ENCODE measurements at regions not wholly inside any gene's neighbourhood (a gene's known extent, or its start where the extent isn't known, plus 50 kb on each side); places are given as distances from the start of the nearest gene placed in this dataset.
A peak's percentile ranks its signal among the peaks of the same experiment; 100 is the strongest.

GRCh38 chr2:180443888-180444287 lies 436.8 kb upstream of the CWC22 start:
- DNase-seq: peak; percentile 7 to 67

DNA sequence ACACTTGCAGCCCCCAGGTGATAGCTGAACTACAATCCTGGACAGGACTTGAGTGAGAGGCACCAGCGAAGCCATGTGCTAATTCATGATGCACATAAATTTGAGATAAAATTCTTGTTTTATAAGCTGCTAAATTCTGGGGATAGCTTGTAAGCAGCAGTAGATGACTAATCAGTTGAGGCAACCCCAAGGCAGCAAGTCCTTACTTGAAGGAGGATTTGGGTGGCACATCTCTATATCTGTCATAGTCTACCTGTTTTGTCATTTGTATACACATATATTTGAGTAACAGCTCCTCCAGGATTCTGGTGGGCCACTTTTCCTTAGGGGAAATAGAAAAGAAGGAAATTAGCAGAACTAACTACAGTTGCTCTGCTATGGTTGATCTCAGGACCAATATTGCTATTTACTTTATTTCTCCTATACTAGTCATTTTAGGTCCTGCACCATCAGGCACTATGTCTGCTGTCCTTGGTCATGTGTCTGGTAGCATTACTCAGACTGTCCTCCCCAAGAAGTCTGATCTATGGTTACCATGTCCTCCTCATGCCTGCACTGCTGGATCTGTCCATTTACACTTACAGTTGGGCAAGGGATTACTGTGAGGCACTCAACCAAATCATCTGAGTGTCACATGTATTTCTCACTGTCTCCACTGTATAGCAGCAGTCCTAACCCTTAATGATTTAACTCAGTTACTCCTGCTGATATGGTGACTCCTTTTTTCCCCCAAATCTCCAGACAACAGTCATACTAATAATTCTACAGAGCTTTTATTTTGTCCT lies 436.0 kb upstream of the CWC22 start:
- DNase-seq: no peak

GRCh38 chr2:180419212-180419611 lies 412.1 kb upstream of the CWC22 start:
- DNase-seq: no peak

- no peak for DNase-seq
Measured at GRCh38 chr2:180416627-180417026, 409.5 kb upstream of the CWC22 start.

DNA sequence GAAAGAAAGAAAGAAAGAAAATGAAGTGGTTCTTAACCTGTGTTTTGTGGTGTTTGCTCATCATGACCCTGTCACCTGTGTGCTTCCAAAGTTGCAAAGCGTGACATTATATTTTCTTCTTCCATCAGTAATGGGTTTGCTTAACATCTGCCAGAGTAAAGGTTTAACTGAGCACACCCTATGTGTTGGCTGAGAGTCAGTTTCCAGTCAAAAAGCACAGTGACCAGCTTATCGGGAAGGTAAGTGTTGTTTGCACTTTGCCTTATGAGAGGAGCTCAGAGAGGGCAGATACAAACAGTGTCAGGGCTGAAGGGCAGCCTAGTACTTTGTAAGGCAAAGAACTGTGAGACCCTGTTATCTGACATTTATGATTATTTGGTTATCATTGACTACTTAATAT lies 406.2 kb upstream of the CWC22 start:
- DNase-seq: no peak

GRCh38 chr2:180412219-180412618 lies 405.1 kb upstream of the CWC22 start:
- DNase-seq: no peak

DNA sequence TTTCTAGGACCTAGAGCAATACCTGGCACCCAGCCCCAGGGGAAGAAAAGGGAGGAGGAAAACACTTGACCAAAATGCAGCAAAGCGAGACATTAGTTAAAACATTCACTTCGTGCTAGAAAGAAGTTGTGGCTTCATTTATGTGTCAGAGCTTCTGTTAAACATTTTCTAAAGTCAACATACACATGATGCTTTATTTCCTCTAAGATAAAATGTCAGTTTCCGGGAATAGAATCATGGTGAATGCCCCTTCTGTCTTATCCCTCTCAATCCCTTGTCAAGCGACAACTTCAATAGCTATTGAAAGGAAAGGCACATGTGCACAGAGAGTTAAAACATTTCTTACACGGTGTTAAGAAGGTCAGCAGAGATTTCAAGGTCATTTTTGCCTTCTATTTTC lies 404.6 kb upstream of the CWC22 start:
- DNase-seq: no peak

GRCh38 chr2:180406687-180407086 lies 399.6 kb upstream of the CWC22 start:
- no peak for DNase-seq

GRCh38 chr2:180405520-180405919 lies 398.4 kb upstream of the CWC22 start:
- no peak for DNase-seq

DNA sequence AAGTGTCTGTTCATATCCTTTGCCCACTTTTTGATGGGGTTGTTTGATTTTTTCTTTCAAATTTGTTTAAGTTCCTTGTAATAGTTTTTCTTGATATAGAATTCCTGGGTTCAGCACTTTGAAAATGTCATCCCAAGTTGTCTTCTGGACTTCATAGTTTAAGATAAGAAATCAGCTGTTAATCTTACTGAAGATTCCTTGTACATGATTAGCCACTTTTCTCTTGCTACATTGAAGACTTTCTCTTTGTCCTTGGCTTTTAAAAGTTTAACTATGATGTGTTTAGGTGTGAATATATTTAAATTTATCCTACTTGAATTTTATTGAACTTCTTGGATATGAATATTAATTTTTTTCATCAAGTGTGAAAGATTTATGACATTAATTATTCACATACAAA lies 387.2 kb upstream of the CWC22 start:
- no peak for DNase-seq

DNA sequence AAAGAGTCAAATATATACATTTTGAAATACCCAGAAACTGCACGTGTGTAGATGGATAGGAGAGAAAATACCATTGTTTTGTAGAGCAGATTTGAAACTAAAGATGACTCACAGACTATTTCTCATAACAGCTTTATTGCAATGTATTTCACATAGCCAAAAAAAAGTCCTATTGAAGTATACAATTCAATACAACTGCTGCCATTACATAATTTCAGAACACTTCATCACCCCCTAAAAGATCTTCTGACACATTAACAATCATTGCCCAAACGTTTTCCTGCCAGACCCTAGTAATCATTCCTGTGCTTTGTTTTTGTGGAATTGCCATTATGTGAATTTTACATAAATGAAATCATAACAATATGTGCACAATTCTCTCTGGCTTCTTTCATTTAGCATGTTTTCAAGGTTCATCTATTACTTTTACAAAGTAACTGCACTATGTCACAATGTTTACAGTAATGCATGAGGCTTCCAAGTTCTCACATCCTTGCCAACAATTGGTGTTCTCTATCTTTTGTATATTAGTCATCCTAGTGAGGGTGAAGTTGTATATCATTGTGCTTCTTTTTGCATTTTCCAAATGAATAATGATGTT lies 378.6 kb upstream of the CWC22 start:
- no peak for DNase-seq

DNA sequence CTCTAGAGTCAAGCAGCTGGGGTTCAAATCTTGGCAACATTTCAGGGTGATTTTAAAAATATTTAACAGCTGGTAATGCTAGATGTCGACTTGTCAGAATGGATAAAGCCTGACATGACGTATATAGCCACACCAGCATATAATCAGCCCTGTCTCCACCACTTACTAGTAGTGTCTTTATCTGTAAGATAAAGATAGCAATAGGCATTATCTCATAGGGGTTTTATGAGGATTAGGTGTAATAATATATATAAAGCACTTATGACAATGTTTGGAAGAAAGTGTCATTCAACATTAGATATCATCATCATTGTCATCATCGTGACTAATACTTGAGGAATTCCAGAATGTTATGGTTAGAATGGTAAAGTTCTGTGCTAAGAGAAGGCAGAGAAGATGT lies 369.0 kb upstream of the CWC22 start:
- no peak for DNase-seq

GRCh38 chr2:180374502-180375281 lies 367.6 kb upstream of the CWC22 start:
- no peak for DNase-seq

GRCh38 chr2:180370511-180371205 lies 363.6 kb upstream of the CWC22 start:
- DNase-seq: no peak

GRCh38 chr2:180368881-180369280 lies 361.8 kb upstream of the CWC22 start:
- DNase-seq: no peak

DNA sequence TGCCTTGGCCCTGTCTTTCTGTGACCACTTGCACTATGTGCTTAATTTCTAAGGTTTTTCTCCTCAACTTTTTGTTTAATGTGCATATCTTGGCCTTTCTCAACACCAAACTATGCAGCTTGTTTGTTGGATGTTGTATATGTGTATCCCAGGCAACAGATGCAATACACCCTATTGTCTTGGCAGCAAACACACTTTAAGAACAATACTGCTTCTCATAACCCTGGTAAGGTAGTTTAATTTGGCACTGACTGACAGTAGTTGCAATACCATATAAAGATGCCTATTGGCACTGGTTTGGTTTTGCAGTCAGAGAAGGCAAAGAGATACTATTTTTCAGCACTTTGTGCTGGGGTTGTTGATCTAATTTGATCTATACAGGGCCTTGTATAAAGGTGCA lies 360.7 kb upstream of the CWC22 start:
- no peak for DNase-seq

GRCh38 chr2:180366481-180366880 lies 359.4 kb upstream of the CWC22 start:
- no peak for DNase-seq

DNA sequence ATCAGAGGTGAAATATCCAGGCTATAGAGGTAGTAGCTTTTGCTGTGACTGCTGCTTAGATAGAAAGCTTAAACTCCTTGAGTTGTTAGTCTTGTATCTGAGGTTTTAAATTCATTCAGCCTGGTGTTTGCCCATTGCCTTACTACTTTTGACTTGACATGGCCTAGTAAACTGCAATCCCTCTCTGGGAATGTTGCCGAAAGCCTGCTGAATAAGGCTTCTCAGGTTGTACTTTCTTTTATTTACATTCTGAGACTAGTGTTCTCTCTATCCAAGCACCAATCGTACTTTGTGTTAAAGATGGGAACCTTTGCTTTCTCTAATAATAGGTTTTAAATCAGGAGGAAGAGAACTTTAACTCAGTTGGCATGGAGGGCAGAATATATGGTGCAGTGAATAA lies 357.6 kb upstream of the CWC22 start:
- DNase-seq: no peak

DNA sequence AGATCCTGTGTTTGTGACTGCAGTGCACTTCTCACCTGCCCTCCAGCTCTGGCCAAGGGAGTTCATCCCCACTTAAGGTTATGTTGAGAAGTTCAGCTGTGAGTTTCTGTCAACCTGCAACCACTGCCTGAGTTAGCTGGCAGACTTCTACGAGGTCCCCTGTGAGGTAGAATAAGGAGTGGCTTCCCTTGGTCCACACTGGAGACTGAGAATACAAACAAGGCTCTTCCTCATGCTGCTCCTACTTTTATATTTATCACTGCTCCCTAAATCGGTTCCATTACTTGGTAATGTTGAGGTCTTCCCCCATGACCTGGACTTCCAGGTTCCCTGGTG lies 353.2 kb upstream of the CWC22 start:
- DNase-seq: no peak

GRCh38 chr2:180359522-180360282 lies 352.6 kb upstream of the CWC22 start:
- DNase-seq: no peak

- DNase-seq: no peak
Measured at GRCh38 chr2:180358458-180358857, 351.4 kb upstream of the CWC22 start.

- no peak for DNase-seq
Measured at GRCh38 chr2:180356676-180357075, 349.6 kb upstream of the CWC22 start.

GRCh38 chr2:180352620-180353019 lies 345.5 kb upstream of the CWC22 start:
- no peak for DNase-seq
